Fibroblast of mammary gland (primary cell): ENCODE measurements at regions not wholly inside any gene's neighbourhood (a gene's known extent, or its start where the extent isn't known, plus 50 kb on each side); places are given as distances from the start of the nearest gene placed in this dataset.

ENCODE experiments used
- DNase-seq: peaks from one replicate; pipeline ENCODE4 v3.0.0-alpha.2; 2010; ENCODE audit warnings: low read depth
- H3K4me3 ChIP-seq: 2 replicates; pipeline ENCODE4 v1.5.1; 2011; ENCODE audit warnings: low read depth, mild to moderate bottlenecking, low read length, moderate library complexity; ENCODE audit not compliant: control insufficient read depth
- CTCF ChIP-seq: conservative IDR thresholded peaks from 2 replicates; pipeline ENCODE4 v1.5.1; 2011; ENCODE audit warnings: low read depth, low read length, inconsistent platforms; ENCODE audit not compliant: control insufficient read depth, insufficient read depth

- H3K4me3 ChIP-seq = no peak overlapping the region
- DNase-seq = no peak
- TF ChIP-seq CTCF = no peak
Measured at GRCh38 chr2:78535395-78535794, 490.1 kb upstream of the REG3G start.

GRCh38 chr2:78538322-78538721, 487.2 kb upstream of the REG3G start:
- no peak overlapping the region for H3K4me3 ChIP-seq
- TF ChIP-seq CTCF = no peak
- DNase-seq = no peak

GRCh38 chr2:78540255-78540654, 485.2 kb upstream of the REG3G start:
- H3K4me3 ChIP-seq = no peak overlapping the region
- TF ChIP-seq CTCF = no peak
- no peak for DNase-seq

- TF ChIP-seq CTCF = no peak
- H3K4me3 ChIP-seq = no peak overlapping the region
- no peak for DNase-seq
Measured at GRCh38 chr2:78541088-78541450, 484.4 kb upstream of the REG3G start.

- no peak overlapping the region for H3K4me3 ChIP-seq
- no peak for DNase-seq
- TF ChIP-seq CTCF = no peak
Measured at GRCh38 chr2:78541451-78542267, 483.8 kb upstream of the REG3G start.

GRCh38 chr2:78546843-78547242, 478.7 kb upstream of the REG3G start:
- no peak for TF ChIP-seq CTCF
- no peak for DNase-seq
- H3K4me3 ChIP-seq = no peak overlapping the region
